ENCODE measurements at regions not wholly inside any gene's neighbourhood (a gene's known extent, or its start where the extent isn't known, plus 50 kb on each side); places are given as distances from the start of the nearest gene placed in this dataset.

- H3K27ac ChIP-seq (ENCODE audit: low read depth, low read length) = no peak overlapping the region
- H3K9me3 ChIP-seq (ENCODE audit: insufficient read depth, low read length) = no peaks in the 10 kb centered on the region
- H3K9me2 ChIP-seq (replicated peaks; ENCODE audit: insufficient read depth, low read length) = no peaks in the 10 kb centered on the region
- no peak overlapping the region for H2AFZ ChIP-seq (ENCODE audit: low read depth, low read length, severe bottlenecking)
- no peaks in the 10 kb centered on the region for H3K79me2 ChIP-seq (ENCODE audit: insufficient read depth, low read length)
- H3K27me3 ChIP-seq (ENCODE audit: low read length) = no peaks in the 10 kb centered on the region
- no peaks in the 10 kb centered on the region for H3K36me3 ChIP-seq (ENCODE audit: low read length)
- no peak overlapping the region for H3K9ac ChIP-seq (ENCODE audit: low read length)
- no peaks in the 10 kb centered on the region for H3F3A ChIP-seq (ENCODE audit: insufficient read depth)
- TF ChIP-seq EZH2phosphoT487 (conservative IDR thresholded peaks at IDR 0.05; ENCODE audit: low read length) (no peak), CTCF (IDR thresholded peaks at IDR 0.05; ENCODE audit: insufficient read depth, low read length, poor library complexity, severe bottlenecking) (no peak)
- no peak overlapping the region for H3K4me2 ChIP-seq (ENCODE audit: low read depth, low read length, poor library complexity, severe bottlenecking)
- H4K20me1 ChIP-seq (ENCODE audit: low read depth, low read length) = no peaks in the 10 kb centered on the region
- H3K4me3 ChIP-seq (ENCODE audit: insufficient read depth, low read length, poor library complexity, severe bottlenecking) = no peak overlapping the region
Observed at GRCh38 chr3:81839504-81840094, 78.2 kb upstream of the GBE1 start.

- Histone ChIP-seq H3K36me3 (ENCODE audit: low read length) (no peaks in the 10 kb centered on the region), H3K4me3 (ENCODE audit: insufficient read depth, low read length, poor library complexity, severe bottlenecking) (no peak overlapping the region), H4K20me1 (ENCODE audit: low read depth, low read length) (no peaks in the 10 kb centered on the region), H3F3A (ENCODE audit: insufficient read depth) (no peaks in the 10 kb centered on the region), H2AFZ (ENCODE audit: low read depth, low read length, severe bottlenecking) (no peak overlapping the region), H3K9me2 (replicated peaks; ENCODE audit: insufficient read depth, low read length) (no peaks in the 10 kb centered on the region), H3K4me2 (ENCODE audit: low read depth, low read length, poor library complexity, severe bottlenecking) (no peak overlapping the region), H3K27me3 (ENCODE audit: low read length) (no peaks in the 10 kb centered on the region), H3K9ac (ENCODE audit: low read length) (no peak overlapping the region), H3K9me3 (ENCODE audit: insufficient read depth, low read length) (no peaks in the 10 kb centered on the region), H3K27ac (ENCODE audit: low read depth, low read length) (no peak overlapping the region), H3K79me2 (ENCODE audit: insufficient read depth, low read length) (no peaks in the 10 kb centered on the region)
- TF ChIP-seq CTCF (IDR thresholded peaks at IDR 0.05; ENCODE audit: insufficient read depth, low read length, poor library complexity, severe bottlenecking) = no peak
- no peak for TF ChIP-seq EZH2phosphoT487 (conservative IDR thresholded peaks at IDR 0.05; ENCODE audit: low read length)
Observed at GRCh38 chr3:81838457-81838856, 77.0 kb upstream of the GBE1 start.

GRCh38 chr3:81837071-81837593, 75.7 kb upstream of the GBE1 start:
- TF ChIP-seq EZH2phosphoT487 (conservative IDR thresholded peaks at IDR 0.05; ENCODE audit: low read length) (no peak), CTCF (IDR thresholded peaks at IDR 0.05; ENCODE audit: insufficient read depth, low read length, poor library complexity, severe bottlenecking) (no peak)
- H4K20me1 ChIP-seq (ENCODE audit: low read depth, low read length) = no peaks in the 10 kb centered on the region
- H3K27ac ChIP-seq (ENCODE audit: low read depth, low read length) = no peak overlapping the region
- no peak overlapping the region for H3K4me2 ChIP-seq (ENCODE audit: low read depth, low read length, poor library complexity, severe bottlenecking)
- no peaks in the 10 kb centered on the region for H3K9me2 ChIP-seq (replicated peaks; ENCODE audit: insufficient read depth, low read length)
- H2AFZ ChIP-seq (ENCODE audit: low read depth, low read length, severe bottlenecking) = no peak overlapping the region
- no peaks in the 10 kb centered on the region for H3K36me3 ChIP-seq (ENCODE audit: low read length)
- no peak overlapping the region for H3K9ac ChIP-seq (ENCODE audit: low read length)
- H3K9me3 ChIP-seq (ENCODE audit: insufficient read depth, low read length) = no peaks in the 10 kb centered on the region
- H3K27me3 ChIP-seq (ENCODE audit: low read length) = no peaks in the 10 kb centered on the region
- no peak overlapping the region for H3K4me3 ChIP-seq (ENCODE audit: insufficient read depth, low read length, poor library complexity, severe bottlenecking)
- H3K79me2 ChIP-seq (ENCODE audit: insufficient read depth, low read length) = no peaks in the 10 kb centered on the region
- no peaks in the 10 kb centered on the region for H3F3A ChIP-seq (ENCODE audit: insufficient read depth)

All from SU-DHL-6 (cell line).